GM19372 (cell line): ENCODE measurements at regions not wholly inside any gene's neighbourhood (a gene's known extent, or its start where the extent isn't known, plus 50 kb on each side); places are given as distances from the start of the nearest gene placed in this dataset.
"Not testable (repeated sequence)": the region's sequence is repeated elsewhere in the genome, so short reads cannot be mapped to it uniquely, and the experiment has no call there.

Experiments used
- ATAC-seq: cut with Tn5 transposase; IDR thresholded peaks from one replicate; pipeline ENCODE4 v1.9.1; 2021; ENCODE audit warnings: mild to moderate bottlenecking, low read depth, moderate library complexity; ENCODE audit not compliant: unreplicated experiment

- no peak for ATAC-seq
These were observed 80.8 kb upstream of the SMIM30 start for GRCh38 chr7:113199136-113199535.

DNA sequence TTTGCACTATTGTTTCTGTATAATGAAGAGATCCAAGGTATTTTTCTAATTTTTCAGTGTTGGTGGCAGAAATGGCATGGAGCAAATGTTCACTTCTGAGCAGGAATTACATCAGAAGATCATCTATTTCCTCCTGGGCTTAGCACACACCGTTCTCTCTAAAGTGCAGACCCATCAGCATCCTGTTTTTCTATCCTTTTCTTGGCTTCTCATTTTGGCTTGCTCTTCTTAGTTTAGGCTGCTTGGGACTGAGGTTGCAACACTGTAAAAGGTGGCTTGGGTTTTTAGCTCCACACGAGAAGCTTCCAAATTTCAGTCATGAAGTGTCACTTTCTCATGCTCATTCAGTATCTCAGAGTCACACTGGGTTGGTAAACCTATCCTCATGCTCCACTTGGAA is 79.9 kb upstream of the SMIM30 start:
- ATAC-seq, result no peak

GRCh38 chr7:113197274-113197673 is 78.9 kb upstream of the SMIM30 start:
- ATAC-seq, result no peak

DNA sequence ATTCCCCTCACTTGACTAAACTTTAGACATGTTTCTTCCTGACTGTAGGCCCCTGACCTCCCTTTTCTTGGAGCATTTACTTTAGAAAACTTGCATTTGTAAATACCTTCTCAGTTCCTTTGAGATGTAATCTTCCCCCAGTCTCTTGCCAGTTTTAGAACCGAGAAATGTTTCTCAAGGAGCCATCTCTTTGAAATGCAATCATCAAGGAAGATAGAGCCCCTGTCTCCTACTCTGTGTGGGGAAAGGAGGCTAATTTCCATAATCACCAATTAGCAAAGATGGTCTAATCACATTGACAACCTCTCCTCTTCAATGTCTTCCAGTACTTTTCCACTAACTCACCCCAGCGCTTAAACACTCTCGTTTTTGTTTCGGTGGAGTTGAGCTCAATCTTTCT is 70.0 kb upstream of the SMIM30 start:
- ATAC-seq, result no peak

DNA sequence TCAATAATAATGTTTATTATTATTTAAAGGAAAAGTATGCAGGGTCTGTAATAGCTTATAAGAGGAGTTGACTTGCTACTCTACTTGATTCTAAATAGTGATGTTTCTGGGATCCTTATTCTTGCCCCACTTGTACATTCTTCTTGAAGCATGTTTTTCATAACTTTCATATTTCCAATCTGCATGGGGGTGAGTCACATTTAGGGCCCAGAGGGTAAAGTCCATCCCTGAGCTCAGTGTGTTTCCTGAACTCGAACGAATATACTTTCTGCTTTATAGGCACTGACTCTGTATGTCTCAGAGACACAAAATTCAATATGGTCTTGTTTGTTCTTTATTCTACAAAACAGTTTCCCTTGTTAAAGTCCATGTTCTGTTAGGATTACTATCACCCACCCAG is 61.0 kb upstream of the SMIM30 start:
- no peak for ATAC-seq

- ATAC-seq, result no peak
These were observed 58.5 kb upstream of the SMIM30 start for GRCh38 chr7:113176836-113177235.

DNA sequence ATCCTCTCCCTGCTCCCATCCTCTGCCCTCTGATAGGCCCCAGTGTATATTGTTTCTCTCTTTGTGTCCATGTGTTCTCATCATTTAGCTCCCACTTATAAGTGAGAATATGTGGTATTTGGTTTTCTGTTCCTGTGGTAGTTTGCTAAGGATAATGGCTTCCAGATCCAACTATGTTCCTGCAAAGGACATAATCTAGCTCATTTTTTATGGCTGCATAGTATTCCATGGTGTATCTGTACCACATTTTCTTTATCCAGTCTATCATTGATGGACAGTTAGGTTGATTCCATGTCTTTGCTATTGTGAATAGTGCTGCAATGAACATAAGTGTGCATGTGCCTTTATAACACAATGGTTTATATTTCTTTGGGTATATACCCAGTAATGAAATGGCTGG is 57.8 kb upstream of the SMIM30 start:
- ATAC-seq, result not testable (repeated sequence)

DNA sequence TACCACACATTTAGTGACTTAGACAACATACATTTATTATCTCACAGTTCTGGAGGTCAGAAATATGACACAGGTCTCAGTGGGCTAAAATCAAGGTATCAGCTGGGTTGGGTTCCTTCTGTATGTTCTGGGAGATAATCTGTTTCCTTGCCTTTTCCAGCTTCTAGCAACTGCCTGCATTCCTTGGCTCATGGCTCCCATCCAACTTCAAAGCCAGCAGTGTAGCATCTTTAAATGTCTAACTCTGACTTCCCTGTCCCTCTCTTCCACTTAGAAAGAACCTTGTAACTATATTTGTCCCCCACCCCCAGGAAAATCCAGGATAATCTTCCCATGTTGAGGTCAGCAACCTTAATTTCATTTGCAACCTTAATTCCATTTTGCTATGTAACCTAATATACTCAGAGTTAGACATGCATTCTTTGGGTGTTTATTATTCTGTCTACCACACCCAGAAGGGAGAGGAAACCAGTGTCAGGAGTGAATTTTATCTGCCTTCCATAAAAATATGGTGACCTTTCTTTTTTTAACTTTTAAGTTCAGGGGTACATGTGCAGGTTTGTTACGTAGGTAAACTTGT is 57.3 kb upstream of the SMIM30 start:
- no peak for ATAC-seq

DNA sequence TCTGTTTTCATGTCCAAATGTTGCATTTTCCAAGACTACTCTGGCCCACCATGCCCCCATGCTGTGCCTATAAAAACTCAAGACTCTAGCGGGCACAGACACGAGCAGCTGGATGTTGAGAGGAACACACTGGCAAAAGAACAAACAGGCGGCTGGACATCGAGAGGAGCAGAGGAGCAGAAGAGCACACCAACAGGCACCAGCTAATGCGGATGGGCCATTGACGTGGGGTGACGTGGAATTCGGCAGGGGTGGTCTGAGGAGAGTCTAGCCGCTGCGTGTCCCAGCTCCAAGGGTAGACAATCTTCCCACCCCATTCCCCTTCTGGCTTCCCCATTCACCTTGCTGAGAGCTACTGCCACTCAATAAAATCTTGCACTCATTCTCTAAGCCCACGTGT is 54.4 kb upstream of the SMIM30 start:
- ATAC-seq, result no peak

GRCh38 chr7:113170591-113170990 is 52.2 kb upstream of the SMIM30 start:
- no peak for ATAC-seq
